Stomach (tissue), 4 donors: ENCODE measurements at regions not wholly inside any gene's neighbourhood (a gene's known extent, or its start where the extent isn't known, plus 50 kb on each side); places are given as distances from the start of the nearest gene placed in this dataset.

Experiments used
- POLR2A ChIP-seq, 4 donors: fragments of 450-650 bp; IDR thresholded peaks; one replicate each; pipeline ENCODE4 v1.6.1; 2016; ENCODE audit warnings: antibody characterized with exemption in 4 of 4, control low read depth in 2 of 4, mild to moderate bottlenecking in 1 of 4, moderate library complexity in 1 of 4
- TF ChIP-seq, protein P1 (sequence below), 7 experiments: fragments of 450-650 bp in 4 of 7; fragments of 200-600 bp in 3 of 7; sonication (generic) in 3 of 7; IDR thresholded peaks; one replicate each; pipeline ENCODE4 v1.5.1; 2016 to 2019; ENCODE audit warnings: antibody characterized with exemption in 7 of 7, control low read depth in 2 of 7, mild to moderate bottlenecking in 1 of 7

DNA sequence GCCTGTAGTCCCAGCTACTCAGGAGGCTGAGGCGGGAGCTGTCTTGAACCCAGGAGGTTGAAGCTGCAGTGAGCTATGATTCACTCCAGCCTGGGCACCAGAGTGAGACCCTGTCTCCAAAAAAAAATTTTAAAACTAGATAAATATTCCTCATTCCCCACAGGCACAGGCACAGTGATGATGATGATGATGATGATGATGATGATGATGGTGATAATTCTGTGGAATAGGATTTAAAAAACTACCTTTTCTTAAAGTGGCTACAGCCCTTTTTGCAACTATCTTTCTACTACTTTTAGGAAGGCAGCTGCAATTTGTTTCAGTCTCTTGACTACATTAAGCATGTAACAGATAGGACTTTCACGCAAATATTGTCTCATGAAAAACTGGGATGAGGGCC, 76.6 kb upstream of the SCAF8 start:
- TF ChIP-seq, protein P1, sequence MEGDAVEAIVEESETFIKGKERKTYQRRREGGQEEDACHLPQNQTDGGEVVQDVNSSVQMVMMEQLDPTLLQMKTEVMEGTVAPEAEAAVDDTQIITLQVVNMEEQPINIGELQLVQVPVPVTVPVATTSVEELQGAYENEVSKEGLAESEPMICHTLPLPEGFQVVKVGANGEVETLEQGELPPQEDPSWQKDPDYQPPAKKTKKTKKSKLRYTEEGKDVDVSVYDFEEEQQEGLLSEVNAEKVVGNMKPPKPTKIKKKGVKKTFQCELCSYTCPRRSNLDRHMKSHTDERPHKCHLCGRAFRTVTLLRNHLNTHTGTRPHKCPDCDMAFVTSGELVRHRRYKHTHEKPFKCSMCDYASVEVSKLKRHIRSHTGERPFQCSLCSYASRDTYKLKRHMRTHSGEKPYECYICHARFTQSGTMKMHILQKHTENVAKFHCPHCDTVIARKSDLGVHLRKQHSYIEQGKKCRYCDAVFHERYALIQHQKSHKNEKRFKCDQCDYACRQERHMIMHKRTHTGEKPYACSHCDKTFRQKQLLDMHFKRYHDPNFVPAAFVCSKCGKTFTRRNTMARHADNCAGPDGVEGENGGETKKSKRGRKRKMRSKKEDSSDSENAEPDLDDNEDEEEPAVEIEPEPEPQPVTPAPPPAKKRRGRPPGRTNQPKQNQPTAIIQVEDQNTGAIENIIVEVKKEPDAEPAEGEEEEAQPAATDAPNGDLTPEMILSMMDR (IDR thresholded peaks at IDR 0.05): no peak
- TF ChIP-seq POLR2A (IDR thresholded peaks at IDR 0.05): no peak
